LNCAP (cell line): ENCODE measurements at regions not wholly inside any gene's neighbourhood (a gene's known extent, or its start where the extent isn't known, plus 50 kb on each side); places are given as distances from the start of the nearest gene placed in this dataset.

Source experiments
- TF ChIP-seq, protein P1 (sequence below): fragments of 450-650 bp; IDR thresholded peaks from 2 replicates; pipeline ENCODE4 v1.5.1; 2017; ENCODE audit warnings: mild to moderate bottlenecking

DNA sequence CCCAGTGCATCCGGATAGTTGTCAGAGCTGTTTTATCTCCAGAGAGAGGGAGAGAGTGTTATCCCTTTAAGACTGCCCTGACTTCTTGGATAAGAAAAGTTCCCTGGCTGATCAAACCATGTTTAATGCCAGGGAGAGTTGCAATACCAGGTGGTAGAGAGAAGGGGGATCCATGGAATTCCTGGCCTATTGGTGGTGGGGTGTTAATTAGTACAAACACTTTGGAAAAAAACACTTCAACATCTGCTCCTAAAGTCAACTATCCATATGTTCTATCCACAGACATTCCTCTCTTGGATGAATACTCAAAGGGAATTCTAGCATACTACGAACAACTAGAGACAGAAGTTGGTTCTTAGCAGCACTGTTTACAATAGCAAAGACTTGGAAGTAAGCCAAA is 307.2 kb downstream of the TCERG1L start:
- TF ChIP-seq, protein P1, sequence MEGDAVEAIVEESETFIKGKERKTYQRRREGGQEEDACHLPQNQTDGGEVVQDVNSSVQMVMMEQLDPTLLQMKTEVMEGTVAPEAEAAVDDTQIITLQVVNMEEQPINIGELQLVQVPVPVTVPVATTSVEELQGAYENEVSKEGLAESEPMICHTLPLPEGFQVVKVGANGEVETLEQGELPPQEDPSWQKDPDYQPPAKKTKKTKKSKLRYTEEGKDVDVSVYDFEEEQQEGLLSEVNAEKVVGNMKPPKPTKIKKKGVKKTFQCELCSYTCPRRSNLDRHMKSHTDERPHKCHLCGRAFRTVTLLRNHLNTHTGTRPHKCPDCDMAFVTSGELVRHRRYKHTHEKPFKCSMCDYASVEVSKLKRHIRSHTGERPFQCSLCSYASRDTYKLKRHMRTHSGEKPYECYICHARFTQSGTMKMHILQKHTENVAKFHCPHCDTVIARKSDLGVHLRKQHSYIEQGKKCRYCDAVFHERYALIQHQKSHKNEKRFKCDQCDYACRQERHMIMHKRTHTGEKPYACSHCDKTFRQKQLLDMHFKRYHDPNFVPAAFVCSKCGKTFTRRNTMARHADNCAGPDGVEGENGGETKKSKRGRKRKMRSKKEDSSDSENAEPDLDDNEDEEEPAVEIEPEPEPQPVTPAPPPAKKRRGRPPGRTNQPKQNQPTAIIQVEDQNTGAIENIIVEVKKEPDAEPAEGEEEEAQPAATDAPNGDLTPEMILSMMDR = no peak

DNA sequence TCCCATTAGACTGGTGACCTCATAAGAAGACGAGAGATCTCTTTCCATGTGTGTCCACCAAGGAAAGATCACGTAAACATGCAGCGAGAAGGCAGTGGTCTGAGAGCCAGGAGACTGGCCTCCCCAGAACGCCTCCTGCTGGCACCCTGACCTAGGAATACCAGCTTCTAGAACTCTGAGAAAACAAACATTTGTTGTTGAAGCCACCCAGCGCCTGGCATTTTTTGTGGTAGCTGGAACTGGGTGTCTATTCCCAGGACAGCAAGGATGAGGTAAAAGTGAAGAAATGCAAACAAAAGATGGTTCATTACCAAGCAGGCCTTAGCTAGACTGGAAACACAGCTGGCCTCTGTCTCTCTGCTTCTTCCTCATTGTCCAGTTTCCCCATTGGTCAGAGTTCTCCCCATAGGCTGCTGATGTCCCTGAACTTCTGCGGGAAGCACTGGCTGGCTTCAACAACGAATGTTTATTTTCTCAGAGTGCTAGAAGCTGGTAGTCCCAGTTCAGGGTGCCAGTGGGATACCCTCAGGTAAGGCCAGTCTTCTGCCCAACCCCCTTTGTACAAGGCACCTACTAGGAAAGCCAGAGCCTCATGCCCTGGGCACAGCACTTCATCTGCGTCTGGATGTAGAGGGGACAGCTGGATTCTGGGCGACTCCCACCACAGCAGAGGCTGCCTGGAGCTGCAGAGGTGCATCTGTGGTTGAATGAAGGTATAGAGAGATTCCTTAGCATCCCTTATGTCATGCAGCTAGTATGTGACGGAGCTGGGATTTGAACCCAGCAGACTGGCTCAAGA is 304.9 kb downstream of the TCERG1L start:
- TF ChIP-seq, protein P1 = no peak

DNA sequence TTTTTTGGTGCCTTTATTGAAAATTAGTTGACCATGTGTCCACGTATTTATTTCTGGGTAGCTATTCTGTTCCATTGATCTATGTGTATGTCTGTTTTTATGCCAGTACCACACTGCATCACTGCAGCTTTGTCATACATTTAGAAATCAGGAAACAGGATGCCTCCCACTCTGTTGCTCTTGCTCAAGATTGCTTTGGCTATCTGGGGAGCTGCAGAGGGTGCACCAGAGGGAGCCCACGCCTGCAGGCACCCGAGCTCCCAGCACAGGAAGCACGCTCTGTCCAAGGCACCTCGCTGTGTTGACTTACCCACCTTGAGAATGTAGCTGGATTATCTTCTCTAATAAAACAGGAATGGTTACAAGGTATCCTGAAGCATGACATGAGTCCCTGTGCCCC is 301.7 kb downstream of the TCERG1L start:
- TF ChIP-seq, protein P1 = no peak

DNA sequence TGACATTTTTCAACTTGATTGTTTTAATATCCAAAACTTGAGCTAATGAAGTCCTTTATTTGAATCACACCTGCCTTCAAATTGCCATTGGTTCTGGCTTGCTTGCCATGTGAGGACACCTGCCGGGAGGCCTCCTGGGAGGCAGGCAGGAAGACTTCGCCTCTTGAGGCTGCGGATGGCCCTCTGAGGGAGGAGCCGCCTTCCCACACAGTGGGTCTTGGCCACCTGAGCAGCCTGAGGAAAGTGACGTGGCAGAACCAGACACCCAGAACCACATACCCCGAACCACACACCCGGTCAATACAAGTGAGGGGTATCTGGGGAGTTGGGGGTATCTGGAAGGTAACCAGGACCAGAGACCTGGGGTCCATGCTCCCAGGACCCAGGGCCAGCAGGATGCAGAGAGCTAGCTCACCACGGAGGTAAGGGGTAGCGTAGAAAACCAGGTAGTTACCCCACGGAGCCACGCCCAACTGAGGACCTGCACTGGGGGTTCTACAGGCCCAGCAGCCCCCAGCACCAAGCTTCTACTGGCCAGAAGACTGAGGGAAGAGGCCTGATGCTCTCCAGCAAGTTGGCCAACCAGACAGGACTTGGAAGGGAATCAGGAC is 300.5 kb downstream of the TCERG1L start:
- TF ChIP-seq, protein P1 = no peak

DNA sequence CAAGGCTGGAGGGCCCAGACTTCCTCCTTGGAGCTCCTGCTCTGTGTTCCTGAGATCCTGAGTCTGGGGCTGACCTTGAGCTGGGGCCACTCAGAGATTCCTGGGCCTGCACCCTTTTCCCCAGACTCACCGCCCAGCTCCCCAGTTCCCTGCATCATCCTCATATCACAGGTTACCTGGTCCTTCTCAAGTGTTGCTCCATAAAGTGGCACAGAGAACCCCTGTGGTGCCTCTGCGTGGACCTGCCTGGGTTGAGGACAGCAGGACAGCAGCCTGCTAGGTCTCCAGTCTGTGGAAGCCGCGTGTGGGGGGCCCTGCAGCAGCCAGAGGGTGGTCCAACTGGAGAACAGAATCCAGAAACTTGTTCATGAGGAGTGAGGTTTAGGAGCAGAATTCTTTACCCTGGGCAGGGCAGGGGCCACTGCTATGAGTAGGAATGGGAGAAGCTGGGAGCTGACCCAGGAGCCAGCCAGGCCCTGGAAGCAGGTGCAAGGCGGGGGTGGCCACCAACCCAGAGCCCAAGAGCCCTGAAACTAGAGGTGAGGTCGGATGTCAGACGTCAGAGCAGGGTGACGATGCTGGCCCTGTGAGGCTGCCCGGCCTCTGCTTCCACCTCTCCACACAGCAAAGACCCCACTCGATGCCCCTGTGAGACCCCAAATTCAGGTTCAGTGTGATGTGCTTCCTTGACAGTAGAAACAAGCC is 299.4 kb downstream of the TCERG1L start:
- TF ChIP-seq, protein P1 = no peak

DNA sequence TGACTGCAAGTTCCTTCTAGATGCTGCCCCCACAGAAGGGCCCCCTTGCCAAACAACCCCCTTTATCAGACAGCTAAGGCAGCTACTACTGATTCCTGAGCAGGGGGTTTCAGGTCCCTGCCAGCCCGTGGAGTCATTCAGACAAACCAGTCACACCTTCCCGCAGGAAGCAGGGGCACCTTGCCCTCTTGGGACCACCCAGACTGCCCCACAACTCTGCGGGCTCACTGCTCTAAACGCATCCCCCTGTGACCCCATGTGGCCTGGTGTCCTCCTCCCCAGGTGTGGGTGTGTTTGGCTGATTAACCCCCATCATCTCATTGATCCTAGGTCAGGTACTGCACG is 298.9 kb downstream of the TCERG1L start:
- TF ChIP-seq, protein P1 = no peak

DNA sequence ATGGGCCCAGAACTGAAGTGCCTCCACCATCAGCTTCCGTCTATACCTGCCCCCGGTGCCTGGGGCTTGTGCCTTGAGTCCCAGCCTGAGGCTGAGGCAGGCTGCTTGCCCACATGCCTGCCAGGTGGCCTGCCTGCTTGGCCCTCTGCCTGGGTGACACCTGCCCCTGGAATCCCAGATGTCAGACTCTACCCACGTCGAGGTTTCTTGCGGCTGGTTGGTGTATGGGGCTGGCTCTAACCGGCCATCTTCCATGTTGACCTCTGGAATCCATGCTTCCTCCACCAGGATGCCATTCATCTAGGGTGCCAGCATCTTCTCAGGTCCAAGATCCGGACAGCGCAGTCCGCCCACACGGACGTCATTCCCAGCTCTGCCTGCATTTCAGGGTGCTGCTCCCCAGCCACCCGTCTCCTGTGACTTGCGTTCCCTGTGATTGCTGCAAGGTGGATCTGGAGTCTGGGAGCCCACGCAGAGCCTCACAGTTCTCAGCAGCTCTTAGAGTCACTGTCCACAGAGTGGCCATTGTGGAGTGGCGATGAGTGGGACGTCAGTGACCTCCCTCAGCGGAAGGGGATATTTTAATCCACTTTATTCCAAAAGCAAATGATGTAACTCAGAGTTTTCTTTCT is 298.1 kb downstream of the TCERG1L start:
- TF ChIP-seq, protein P1 = no peak
